GM12892 (cell line): ENCODE measurements at regions not wholly inside any gene's neighbourhood (a gene's known extent, or its start where the extent isn't known, plus 50 kb on each side); places are given as distances from the start of the nearest gene placed in this dataset.

Source experiments
- POLR2A ChIP-seq: IDR thresholded peaks from 2 replicates; pipeline ENCODE4 v1.6.1; 2011; ENCODE audit warnings: low read depth, low read length, control low read depth
- POLR2AphosphoS5 ChIP-seq: IDR thresholded peaks from 2 replicates; pipeline ENCODE4 v1.6.1; 2011; ENCODE audit warnings: low read depth, low read length, control low read depth
- TAF1 ChIP-seq: IDR thresholded peaks from 2 replicates; pipeline ENCODE4 v1.6.1; 2011; ENCODE audit warnings: low read depth, mild to moderate bottlenecking, control low read depth, low read length, borderline replicate concordance

GRCh38 chr6:115677198-115677597 is 383.5 kb downstream of the FRK start:
- TF ChIP-seq POLR2AphosphoS5 (no peak), POLR2A (no peak), TAF1 (no peak)
